ENCODE measurements at regions not wholly inside any gene's neighbourhood (a gene's known extent, or its start where the extent isn't known, plus 50 kb on each side); places are given as distances from the start of the nearest gene placed in this dataset.

DNA sequence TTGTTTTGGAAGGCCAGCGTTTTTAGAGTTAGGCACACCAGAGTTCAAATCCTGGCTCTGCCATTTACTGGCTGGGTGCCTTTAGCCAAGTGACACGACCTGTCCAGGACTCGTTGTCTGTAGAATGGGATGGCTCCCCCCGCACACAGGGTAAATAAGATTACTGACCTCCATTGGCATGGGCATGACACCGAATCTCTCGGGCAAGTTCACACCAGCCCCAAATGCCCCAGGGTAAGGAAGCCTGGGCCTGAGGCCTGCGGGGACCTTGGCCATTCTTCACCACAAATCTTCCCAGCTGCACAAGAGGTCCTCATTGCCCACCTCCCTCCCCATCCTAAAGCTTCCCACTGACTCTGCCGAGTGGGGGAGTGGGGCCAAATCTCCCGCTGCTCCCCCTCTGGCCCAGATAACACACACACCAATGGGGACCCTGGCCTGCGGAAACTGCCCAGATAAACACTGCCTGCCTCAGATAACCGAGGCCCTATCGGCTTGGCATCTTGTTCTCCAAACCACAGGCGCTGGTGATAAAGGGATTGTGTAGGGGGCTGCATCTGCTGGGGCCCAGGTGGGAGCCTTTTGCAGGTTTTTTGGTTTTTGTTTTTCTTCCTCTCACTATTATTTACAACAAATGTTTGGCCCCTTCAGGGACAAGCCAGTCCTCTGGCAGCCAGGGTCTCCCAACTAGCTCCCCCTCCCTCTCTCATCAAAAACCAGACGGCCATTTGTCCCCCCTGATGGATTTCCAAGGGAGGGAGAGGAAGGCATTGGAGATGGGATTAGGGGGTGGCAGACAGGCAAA, 75.0 kb upstream of the LHX1 start:
- TF ChIP-seq POLR2AphosphoS5 (IDR thresholded peaks at IDR 0.05; ENCODE audit: low read depth, low read length) (no peak), TAF1 (IDR thresholded peaks at IDR 0.05; ENCODE audit: borderline replicate concordance, insufficient read depth, low read length) (no peak), SIN3A (IDR thresholded peaks at IDR 0.05; ENCODE audit: borderline replicate concordance, insufficient read depth, low read length) (no peak)
- TF ChIP-seq, protein P1, sequence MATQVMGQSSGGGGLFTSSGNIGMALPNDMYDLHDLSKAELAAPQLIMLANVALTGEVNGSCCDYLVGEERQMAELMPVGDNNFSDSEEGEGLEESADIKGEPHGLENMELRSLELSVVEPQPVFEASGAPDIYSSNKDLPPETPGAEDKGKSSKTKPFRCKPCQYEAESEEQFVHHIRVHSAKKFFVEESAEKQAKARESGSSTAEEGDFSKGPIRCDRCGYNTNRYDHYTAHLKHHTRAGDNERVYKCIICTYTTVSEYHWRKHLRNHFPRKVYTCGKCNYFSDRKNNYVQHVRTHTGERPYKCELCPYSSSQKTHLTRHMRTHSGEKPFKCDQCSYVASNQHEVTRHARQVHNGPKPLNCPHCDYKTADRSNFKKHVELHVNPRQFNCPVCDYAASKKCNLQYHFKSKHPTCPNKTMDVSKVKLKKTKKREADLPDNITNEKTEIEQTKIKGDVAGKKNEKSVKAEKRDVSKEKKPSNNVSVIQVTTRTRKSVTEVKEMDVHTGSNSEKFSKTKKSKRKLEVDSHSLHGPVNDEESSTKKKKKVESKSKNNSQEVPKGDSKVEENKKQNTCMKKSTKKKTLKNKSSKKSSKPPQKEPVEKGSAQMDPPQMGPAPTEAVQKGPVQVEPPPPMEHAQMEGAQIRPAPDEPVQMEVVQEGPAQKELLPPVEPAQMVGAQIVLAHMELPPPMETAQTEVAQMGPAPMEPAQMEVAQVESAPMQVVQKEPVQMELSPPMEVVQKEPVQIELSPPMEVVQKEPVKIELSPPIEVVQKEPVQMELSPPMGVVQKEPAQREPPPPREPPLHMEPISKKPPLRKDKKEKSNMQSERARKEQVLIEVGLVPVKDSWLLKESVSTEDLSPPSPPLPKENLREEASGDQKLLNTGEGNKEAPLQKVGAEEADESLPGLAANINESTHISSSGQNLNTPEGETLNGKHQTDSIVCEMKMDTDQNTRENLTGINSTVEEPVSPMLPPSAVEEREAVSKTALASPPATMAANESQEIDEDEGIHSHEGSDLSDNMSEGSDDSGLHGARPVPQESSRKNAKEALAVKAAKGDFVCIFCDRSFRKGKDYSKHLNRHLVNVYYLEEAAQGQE (IDR thresholded peaks at IDR 0.05; ENCODE audit: insufficient read depth in 1 of 2, low read depth in 2 of 2, low read length in 2 of 2), result no peak
